SK-N-SH treated with all-trans-retinoic acid at 6 μM for 48 hours (cell line): ENCODE measurements at regions not wholly inside any gene's neighbourhood (a gene's known extent, or its start where the extent isn't known, plus 50 kb on each side); places are given as distances from the start of the nearest gene placed in this dataset.

Source experiments
- ATAC-seq: fragments of 200-7000 bp; cut with Tn5 transposase; 3 replicates; pipeline ENCODE4 v1.9.1; 2020; ENCODE audit warnings: mild to moderate bottlenecking, moderate library complexity
- ARNTL ChIP-seq: fragments of 450-650 bp; formaldehyde crosslinking; IDR thresholded peaks from 2 replicates; pipeline ENCODE4 v1.5.0; 2020; ENCODE audit warnings: low read depth, mild to moderate bottlenecking, moderate library complexity, borderline replicate concordance
- BACH2 ChIP-seq: fragments of 250-450 bp; sonication (Bioruptor Pico); IDR thresholded peaks from 2 replicates; pipeline ENCODE4 v1.9.0; 2021; ENCODE audit warnings: mild to moderate bottlenecking, borderline replicate concordance
- CREB5 ChIP-seq: fragments of 250-450 bp; sonication (Bioruptor Pico); IDR thresholded peaks from 2 replicates; pipeline ENCODE4 v1.5.1; 2020; ENCODE audit warnings: low read depth, mild to moderate bottlenecking, moderate library complexity
- CSRNP3 ChIP-seq: fragments of 250-450 bp; sonication (Bioruptor Pico); IDR thresholded peaks from 2 replicates; pipeline ENCODE4 v1.5.1; 2021; ENCODE audit warnings: mild to moderate bottlenecking, moderate library complexity
- GLIS3 ChIP-seq: fragments of 250-450 bp; sonication (Bioruptor Pico); IDR thresholded peaks from 2 replicates; pipeline ENCODE4 v1.5.0; 2020; ENCODE audit warnings: mild to moderate bottlenecking, moderate library complexity
- ISL1 ChIP-seq: fragments of 250-450 bp; sonication (Bioruptor Pico); IDR thresholded peaks from 2 replicates; pipeline ENCODE4 v2.1.2; 2022; ENCODE audit warnings: mild to moderate bottlenecking, moderate library complexity
- PATZ1 ChIP-seq: fragments of 250-450 bp; sonication (Bioruptor Pico); IDR thresholded peaks from 2 replicates; pipeline ENCODE4 v1.8.0; 2020; ENCODE audit warnings: mild to moderate bottlenecking, moderate library complexity, borderline replicate concordance
- PPARA ChIP-seq: fragments of 250-450 bp; sonication (Bioruptor Pico); IDR thresholded peaks from 2 replicates; pipeline ENCODE4 v1.5.0; 2020; ENCODE audit warnings: mild to moderate bottlenecking, borderline replicate concordance
- RARB ChIP-seq: fragments of 250-450 bp; sonication (Bioruptor Pico); IDR thresholded peaks from 2 replicates; pipeline ENCODE4 v1.8.0; 2021; ENCODE audit warnings: mild to moderate bottlenecking, moderate library complexity
- TCF4 ChIP-seq: fragments of 250-450 bp; sonication (Bioruptor Pico); IDR thresholded peaks from 2 replicates; pipeline ENCODE4 v1.8.0; 2021; ENCODE audit warnings: mild to moderate bottlenecking, moderate library complexity, borderline replicate concordance
- TOX ChIP-seq: fragments of 250-450 bp; sonication (Bioruptor Pico); IDR thresholded peaks from 2 replicates; pipeline ENCODE4 v1.8.0; 2021; ENCODE audit warnings: mild to moderate bottlenecking, moderate library complexity, borderline replicate concordance
- TSHZ2 ChIP-seq: fragments of 250-450 bp; sonication (Bioruptor Pico); IDR thresholded peaks from 2 replicates; pipeline ENCODE4 v1.5.0; 2020; ENCODE audit warnings: mild to moderate bottlenecking, moderate library complexity
- ZC3H10 ChIP-seq: fragments of 250-450 bp; sonication (Bioruptor Pico); IDR thresholded peaks from 2 replicates; pipeline ENCODE4 v1.5.1; 2021; ENCODE audit warnings: mild to moderate bottlenecking, moderate library complexity
- ZFP3 ChIP-seq: fragments of 250-450 bp; sonication (Bioruptor Pico); IDR thresholded peaks from 2 replicates; pipeline ENCODE4 v1.5.0; 2020; ENCODE audit warnings: mild to moderate bottlenecking, moderate library complexity
- ZFP30 ChIP-seq: fragments of 450-650 bp; formaldehyde crosslinking; IDR thresholded peaks from 2 replicates; pipeline ENCODE4 v1.5.0; 2022; ENCODE audit warnings: mild to moderate bottlenecking, moderate library complexity
- ZNF70 ChIP-seq: fragments of 450-650 bp; formaldehyde crosslinking; IDR thresholded peaks from 2 replicates; pipeline ENCODE4 v1.5.0; 2020; ENCODE audit warnings: mild to moderate bottlenecking, moderate library complexity
- ZNF8 ChIP-seq: fragments of 450-650 bp; formaldehyde crosslinking; IDR thresholded peaks from 2 replicates; pipeline ENCODE4 v1.5.0; 2020; ENCODE audit warnings: mild to moderate bottlenecking, moderate library complexity

- no peak for ATAC-seq
- TF ChIP-seq ZNF70 (CRISPR knock-in tag): no peak
- TF ChIP-seq RARB (CRISPR knock-in tag): no peak
- TF ChIP-seq ZNF8: no peak
- no peak for TF ChIP-seq CREB5 (CRISPR knock-in tag)
- no peak for TF ChIP-seq TOX (CRISPR knock-in tag)
- no peak for TF ChIP-seq PATZ1 (CRISPR knock-in tag)
- no peak for TF ChIP-seq PPARA
- no peak for TF ChIP-seq GLIS3 (CRISPR knock-in tag)
- no peak for TF ChIP-seq ZFP3 (CRISPR knock-in tag)
- no peak for TF ChIP-seq ZC3H10 (CRISPR knock-in tag)
- TF ChIP-seq ARNTL (CRISPR knock-in tag): no peak
- TF ChIP-seq ZFP30 (CRISPR knock-in tag): no peak
- TF ChIP-seq BACH2: no peak
These were observed 620.1 kb downstream of the OLFM4 start for GRCh38 chr13:53648673-53649072.

- ATAC-seq: no peak
- no peak for TF ChIP-seq TSHZ2
These were observed 643.4 kb downstream of the OLFM4 start for GRCh38 chr13:53672005-53672404.

GRCh38 chr13:53683146-53683545 lies 654.5 kb downstream of the OLFM4 start:
- ATAC-seq: no peak
- no peak for TF ChIP-seq RARB (CRISPR knock-in tag)
- no peak for TF ChIP-seq CSRNP3 (CRISPR knock-in tag)
- no peak for TF ChIP-seq TSHZ2
- TF ChIP-seq CREB5 (CRISPR knock-in tag): no peak
- no peak for TF ChIP-seq TCF4 (CRISPR knock-in tag)
- TF ChIP-seq PATZ1 (CRISPR knock-in tag): no peak
- TF ChIP-seq ISL1 (CRISPR knock-in tag): no peak
- TF ChIP-seq BACH2: no peak
- TF ChIP-seq, all 23 proteins: peak for 0
